PC-9 (cell line): ENCODE measurements at regions not wholly inside any gene's neighbourhood (a gene's known extent, or its start where the extent isn't known, plus 50 kb on each side); places are given as distances from the start of the nearest gene placed in this dataset.

ENCODE experiments used
- BruUV-seq: library from RNA; stranded (reverse); fragments of 400-500 nt; replicated peaks from 2 replicates; lab custom pipeline; 2021; lab: Mats Ljungman, UMichigan
- CTCF ChIA-PET: fragments of 300-600 bp; sonication (Branson Sonifier 250); formaldehyde crosslinking; loops from one replicate; lab custom pipeline; 2022; ENCODE audit warnings: antibody characterized with exemption; lab: Charles Lee
- POLR2A ChIA-PET: fragments of 300-600 bp; sonication (Branson Sonifier 250); formaldehyde crosslinking; loops from one replicate; lab custom pipeline; 2022; ENCODE audit warnings: antibody characterized with exemption; ENCODE audit not compliant: unreplicated experiment; lab: Charles Lee
- DNase-seq, 2 experiments: peaks; one replicate each; pipeline versions ENCODE4 v3.0.0 to v3.0.0-alpha.2; 2015 to 2022; ENCODE audit warnings: mixed read lengths in 1 of 2
- H2AFZ ChIP-seq: fragments of 200-600 bp; sonication (generic); 2 replicates; pipeline ENCODE4 v1.8.1; 2017; ENCODE audit warnings: antibody characterized with exemption
- H3F3A ChIP-seq: fragments of 200-600 bp; sonication (generic); 2 replicates; pipeline ENCODE4 v1.8.1; 2017; ENCODE audit warnings: antibody characterized with exemption, mild to moderate bottlenecking, low read depth; ENCODE audit not compliant: insufficient read depth
- H3K27ac ChIP-seq: fragments of 200-600 bp; sonication (generic); 2 replicates; pipeline ENCODE4 v1.6.1; 2016; ENCODE audit warnings: mixed run types
- H3K27me3 ChIP-seq: fragments of 200-600 bp; sonication (generic); 2 replicates; pipeline ENCODE4 v1.6.1; 2016; ENCODE audit warnings: low read depth, mixed run types; ENCODE audit not compliant: insufficient read depth
- H3K36me3 ChIP-seq: fragments of 200-600 bp; sonication (generic); 2 replicates; pipeline ENCODE4 v1.6.1; 2016; ENCODE audit warnings: low read depth, mixed run types
- H3K4me1 ChIP-seq: fragments of 200-600 bp; sonication (generic); replicated peaks from 2 replicates; pipeline ENCODE4 v1.6.1; 2016; ENCODE audit warnings: mixed run types; ENCODE audit not compliant: insufficient read depth
- H3K4me2 ChIP-seq: fragments of 200-600 bp; sonication (generic); 2 replicates; pipeline ENCODE4 v1.6.1; 2017; ENCODE audit warnings: mixed run types
- H3K4me3 ChIP-seq: fragments of 200-600 bp; sonication (generic); 2 replicates; pipeline ENCODE4 v1.6.1; 2016; ENCODE audit warnings: mixed run types
- H3K79me2 ChIP-seq: fragments of 200-600 bp; sonication (generic); 2 replicates; pipeline ENCODE4 v1.6.1; 2017; ENCODE audit warnings: low read depth, mixed run types
- H3K9me2 ChIP-seq: fragments of 200-600 bp; sonication (generic); 2 replicates; pipeline ENCODE4 v1.8.1; 2017; ENCODE audit warnings: mild to moderate bottlenecking; ENCODE audit not compliant: insufficient read depth
- H3K9me3 ChIP-seq: fragments of 200-600 bp; sonication (generic); 2 replicates; pipeline ENCODE4 v1.8.1; 2016; ENCODE audit warnings: low read depth; ENCODE audit not compliant: insufficient read depth
- H4K20me1 ChIP-seq: fragments of 200-600 bp; sonication (generic); 2 replicates; pipeline ENCODE4 v1.8.1; 2017; ENCODE audit not compliant: insufficient read depth
- CTCF ChIP-seq: fragments of 200-600 bp; sonication (generic); conservative IDR thresholded peaks from 2 replicates; pipeline ENCODE4 v1.6.1; 2017; ENCODE audit warnings: mixed run types, antibody characterized with exemption, mild to moderate bottlenecking, moderate library complexity
- EZH2 ChIP-seq: fragments of 200-600 bp; sonication (generic); IDR thresholded peaks from 2 replicates; pipeline ENCODE4 v1.8.0; 2017; ENCODE audit warnings: antibody characterized with exemption, low read depth
- intact Hi-C: fragments of 100-400 bp; cut with micrococcal nuclease; formaldehyde crosslinking; loops from one replicate; pipeline ENCODE4 v1.10.0; 2022; ENCODE audit not compliant: unreplicated experiment

DNA sequence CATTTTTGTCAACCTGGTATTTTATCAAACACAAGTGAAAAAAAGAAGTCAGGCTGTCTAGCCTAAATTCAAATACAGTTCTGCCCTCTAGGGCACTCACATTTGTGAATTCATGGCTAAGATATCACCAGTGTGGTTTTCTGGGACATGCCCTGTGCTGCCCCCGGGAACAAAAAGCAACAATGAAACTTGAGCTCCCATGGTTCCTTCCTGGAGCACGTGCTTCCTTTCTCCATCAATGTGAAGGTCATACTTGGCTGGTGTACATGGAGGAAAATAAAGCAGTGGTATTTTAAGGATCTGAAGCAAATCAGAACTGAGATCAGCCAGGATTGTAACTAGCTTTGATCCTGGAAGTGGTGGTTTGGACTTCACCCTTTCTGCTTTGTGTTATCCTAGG lies 128.9 kb upstream of the FRMD4A start:
- intact Hi-C loops = no loop called here
- H4K20me1 ChIP-seq = no peaks in the 10 kb centered on the region
- POLR2A ChIA-PET = no interaction called here
- CTCF ChIA-PET = no interaction called here
- H2AFZ ChIP-seq = no peak overlapping the region
- no peaks in the 10 kb centered on the region for H3K9me3 ChIP-seq
- no peaks in the 10 kb centered on the region for H3K9me2 ChIP-seq
- H3K4me2 ChIP-seq = no peak overlapping the region
- no peak for DNase-seq
- no peaks in the 10 kb centered on the region for H3K79me2 ChIP-seq
- H3F3A ChIP-seq = no peaks in the 10 kb centered on the region
- no TSS peak for BruUV-seq
- H3K4me3 ChIP-seq = no peak overlapping the region
- H3K27ac ChIP-seq = no peak overlapping the region
- H3K27me3 ChIP-seq = peaks cover 3% of the 10 kb centered on the region; the same call in 1 of the 2 replicates
- H3K4me1 ChIP-seq = no peaks in the 10 kb centered on the region
- no peaks in the 10 kb centered on the region for H3K36me3 ChIP-seq
- no peak for TF ChIP-seq CTCF
- no peak for TF ChIP-seq EZH2

DNA sequence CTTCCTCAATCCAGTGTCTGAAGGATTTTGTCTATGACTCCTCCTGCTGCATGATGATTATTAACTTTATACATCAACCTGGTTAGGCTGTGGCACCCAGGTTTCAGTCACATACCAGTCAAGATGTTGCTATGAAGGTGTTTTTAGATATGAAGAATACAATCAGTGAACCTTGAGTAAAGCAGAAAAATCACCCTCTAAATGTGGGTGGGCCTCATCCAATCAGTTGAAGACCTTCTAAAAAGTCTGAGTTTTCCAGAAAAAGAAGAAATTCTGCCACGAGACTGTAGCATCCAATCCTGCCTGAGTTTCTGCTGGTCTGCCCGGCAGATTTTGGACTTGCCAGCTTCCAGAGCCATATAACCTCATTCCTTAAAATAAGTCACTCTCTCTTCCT lies 126.1 kb upstream of the FRMD4A start:
- no peak for DNase-seq
- Histone ChIP-seq H3K4me3 (no peak overlapping the region), H3K9me2 (no peaks in the 10 kb centered on the region), H3K79me2 (no peaks in the 10 kb centered on the region), H3K27ac (no peak overlapping the region), H4K20me1 (no peaks in the 10 kb centered on the region), H3K9me3 (no peaks in the 10 kb centered on the region), H3K27me3 (no peaks in the 10 kb centered on the region), H3K4me2 (no peak overlapping the region), H2AFZ (no peak overlapping the region), H3K36me3 (no peaks in the 10 kb centered on the region), H3F3A (no peaks in the 10 kb centered on the region), H3K4me1 (no peaks in the 10 kb centered on the region)
- no TSS peak for BruUV-seq
- no peak for TF ChIP-seq EZH2
- TF ChIP-seq CTCF = no peak
- intact Hi-C loops = no loop called here
- CTCF ChIA-PET = no interaction called here
- POLR2A ChIA-PET = no interaction called here

DNA sequence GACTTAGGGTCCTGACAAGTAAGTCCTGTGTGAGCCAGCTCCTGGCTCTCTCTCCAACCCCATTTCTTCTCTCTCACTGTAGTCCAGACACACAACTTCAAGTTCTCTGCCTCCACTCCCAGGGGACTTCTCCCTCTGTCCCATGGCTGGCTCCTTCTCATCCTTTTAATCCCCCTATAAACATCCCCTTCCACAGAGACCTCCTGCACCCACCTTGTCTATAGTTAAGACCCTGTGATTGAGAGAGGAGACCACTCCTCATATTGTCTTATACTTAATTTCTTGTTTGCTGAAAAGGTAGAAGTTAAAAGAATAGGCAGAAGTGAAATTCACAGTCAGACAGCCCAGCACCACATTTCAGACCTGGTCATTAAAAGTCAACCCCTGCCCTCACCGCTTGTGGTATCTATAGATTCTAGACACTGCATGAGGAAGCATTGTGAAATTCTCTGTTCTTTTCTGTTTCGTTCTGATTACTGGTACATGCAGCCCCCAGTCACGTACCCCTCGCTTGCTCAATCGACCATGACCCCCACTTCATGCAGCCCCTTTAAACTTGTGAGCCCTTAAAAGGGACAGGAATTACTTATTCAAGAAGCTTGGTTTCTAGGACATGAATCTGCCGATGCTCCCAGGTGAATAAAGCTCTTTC lies 125.6 kb upstream of the FRMD4A start:
- intact Hi-C loops = no loop called here
- Histone ChIP-seq H3F3A (no peaks in the 10 kb centered on the region), H3K4me2 (no peak overlapping the region), H3K9me3 (no peaks in the 10 kb centered on the region), H3K4me3 (no peak overlapping the region), H3K9me2 (no peaks in the 10 kb centered on the region), H3K27me3 (no peaks in the 10 kb centered on the region), H3K79me2 (no peaks in the 10 kb centered on the region), H2AFZ (no peak overlapping the region), H4K20me1 (no peaks in the 10 kb centered on the region), H3K4me1 (no peaks in the 10 kb centered on the region), H3K36me3 (no peaks in the 10 kb centered on the region), H3K27ac (no peak overlapping the region)
- BruUV-seq = no TSS peak
- no peak for TF ChIP-seq EZH2
- no peak for TF ChIP-seq CTCF
- ChIA-PET CTCF (no interaction called here), POLR2A (no interaction called here)
- no peak for DNase-seq
